ENCODE measurements at regions not wholly inside any gene's neighbourhood (a gene's known extent, or its start where the extent isn't known, plus 50 kb on each side); places are given as distances from the start of the nearest gene placed in this dataset.

- Mint-ChIP-seq H3K27ac (no peak overlapping the region), H3K4me3 (no peak overlapping the region), H3K27me3 (peaks cover 46% of the 10 kb centered on the region), H3K36me3 (no peaks in the 10 kb centered on the region), H3K9me3 (ENCODE audit: low read depth) (no peaks in the 10 kb centered on the region), H3K4me1 (no peaks in the 10 kb centered on the region)
- DNase-seq = no peak
- no peak for ATAC-seq
- CTCF ChIA-PET = no interaction called here
Measured at GRCh38 chr7:127530148-127530547, 55.2 kb downstream of the GCC1 start.

DNA sequence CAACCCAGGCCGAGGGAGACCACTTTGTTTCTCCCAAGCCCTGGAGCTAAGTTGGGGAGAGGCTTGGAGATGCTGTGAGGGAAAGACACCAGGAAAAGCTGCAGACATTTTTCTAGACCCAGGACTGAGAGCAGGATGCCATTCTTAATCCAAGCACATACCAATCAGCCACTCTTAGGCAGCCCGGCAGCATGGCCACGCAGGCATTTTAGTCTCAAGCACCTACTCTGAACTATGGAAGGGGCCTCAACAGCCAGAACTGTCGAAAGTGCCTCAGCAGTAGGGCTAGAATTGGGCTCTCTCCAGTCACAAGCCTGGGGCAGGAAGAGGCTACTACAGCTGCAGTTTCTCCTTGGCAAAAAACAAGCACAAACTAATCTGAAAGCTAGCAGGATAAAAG lies 57.8 kb downstream of the GCC1 start:
- Mint-ChIP-seq H3K4me1 (no peaks in the 10 kb centered on the region), H3K9me3 (ENCODE audit: low read depth) (no peaks in the 10 kb centered on the region), H3K36me3 (no peaks in the 10 kb centered on the region), H3K4me3 (no peak overlapping the region), H3K27ac (no peak overlapping the region), H3K27me3 (peaks cover 39% of the 10 kb centered on the region)
- ATAC-seq (no peak), DNase-seq (no peak)
- CTCF ChIA-PET = no interaction called here

GRCh38 chr7:127525866-127526480 lies 59.4 kb downstream of the GCC1 start:
- Mint-ChIP-seq H3K27ac (no peak overlapping the region), H3K4me3 (no peak overlapping the region), H3K36me3 (no peaks in the 10 kb centered on the region), H3K27me3 (peaks cover 41% of the 10 kb centered on the region), H3K9me3 (ENCODE audit: low read depth) (no peaks in the 10 kb centered on the region), H3K4me1 (no peaks in the 10 kb centered on the region)
- DNase-seq = no peak
- ATAC-seq = no peak
- CTCF ChIA-PET = no interaction called here

GRCh38 chr7:127516320-127516719 lies 69.1 kb downstream of the GCC1 start:
- DNase-seq (no peak), ATAC-seq (no peak)
- CTCF ChIA-PET = no interaction called here
- H3K36me3 Mint-ChIP-seq = no peaks in the 10 kb centered on the region
- H3K9me3 Mint-ChIP-seq (ENCODE audit: low read depth) = no peaks in the 10 kb centered on the region
- H3K27ac Mint-ChIP-seq = no peak overlapping the region
- peaks cover 14% of the 10 kb centered on the region for H3K27me3 Mint-ChIP-seq
- H3K4me1 Mint-ChIP-seq = no peaks in the 10 kb centered on the region
- H3K4me3 Mint-ChIP-seq = no peak overlapping the region

GRCh38 chr7:127514499-127514898 lies 70.9 kb downstream of the GCC1 start:
- Mint-ChIP-seq H3K4me1 (no peaks in the 10 kb centered on the region), H3K27me3 (peaks cover 21% of the 10 kb centered on the region), H3K9me3 (ENCODE audit: low read depth) (no peaks in the 10 kb centered on the region), H3K27ac (no peak overlapping the region), H3K36me3 (no peaks in the 10 kb centered on the region), H3K4me3 (no peak overlapping the region)
- DNase-seq (no peak), ATAC-seq (no peak)
- CTCF ChIA-PET = interaction anchor here (0.7 kb wide), 2 partner anchors 15 to 269 kb away, joined by 3 read pairs; no protein-coding TSS in a partner anchor

DNA sequence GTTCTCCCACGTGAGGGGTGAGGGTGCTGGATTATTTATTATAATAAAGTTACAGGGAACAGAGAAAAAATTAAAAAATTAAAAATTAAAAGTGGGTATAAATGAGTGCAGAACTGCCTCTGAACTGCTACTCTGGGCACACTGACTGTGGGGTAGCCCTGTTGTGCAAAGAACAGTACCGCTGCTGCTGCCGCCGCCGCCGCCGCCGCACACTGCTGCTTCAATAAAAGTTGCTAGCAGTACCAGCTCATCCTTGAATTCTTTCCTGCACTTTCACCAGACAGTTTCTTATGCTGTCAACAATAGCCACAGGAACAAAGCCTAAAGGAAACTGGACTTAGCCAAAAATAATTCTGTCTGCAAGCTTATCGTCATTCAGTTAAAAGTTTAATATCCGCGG lies 72.1 kb downstream of the GCC1 start:
- Mint-ChIP-seq H3K27me3 (peaks cover 23% of the 10 kb centered on the region), H3K36me3 (no peaks in the 10 kb centered on the region), H3K9me3 (ENCODE audit: low read depth) (no peaks in the 10 kb centered on the region), H3K4me1 (no peaks in the 10 kb centered on the region), H3K27ac (no peak overlapping the region), H3K4me3 (no peak overlapping the region)
- no peak for DNase-seq
- CTCF ChIA-PET = no interaction called here
- no peak for ATAC-seq

GRCh38 chr7:127512663-127513062 lies 72.7 kb downstream of the GCC1 start:
- no peaks in the 10 kb centered on the region for H3K9me3 Mint-ChIP-seq (ENCODE audit: low read depth)
- CTCF ChIA-PET = no interaction called here

GRCh38 chr7:127504715-127505114 lies 80.7 kb downstream of the GCC1 start:
- CTCF ChIA-PET = interaction anchor here (1.6 to 2.4 kb wide), 2 partner anchors 15 to 705 kb away, joined by 3 to 6 read pairs; no protein-coding TSS in a partner anchor
- H3K36me3 Mint-ChIP-seq = no peaks in the 10 kb centered on the region
- H3K9me3 Mint-ChIP-seq (ENCODE audit: low read depth) = no peaks in the 10 kb centered on the region
- no peaks in the 10 kb centered on the region for H3K4me1 Mint-ChIP-seq
- no peak overlapping the region for H3K4me3 Mint-ChIP-seq
- H3K27ac Mint-ChIP-seq = no peak overlapping the region
- no peak for DNase-seq
- no peak for ATAC-seq
- peaks cover 33% of the 10 kb centered on the region for H3K27me3 Mint-ChIP-seq

More at GRCh38 chr7:127512663-127513062, 72.7 kb downstream of the GCC1 start:
- peaks cover 27% of the 10 kb centered on the region for H3K27me3 Mint-ChIP-seq
- no peaks in the 10 kb centered on the region for H3K4me1 Mint-ChIP-seq
- ATAC-seq = no peak
- DNase-seq = no peak
- no peak overlapping the region for H3K27ac Mint-ChIP-seq
- H3K4me3 Mint-ChIP-seq = no peak overlapping the region
- no peaks in the 10 kb centered on the region for H3K36me3 Mint-ChIP-seq

- H3K4me3 Mint-ChIP-seq = no peak overlapping the region
- DNase-seq (no peak), ATAC-seq (no peak)
- no peak overlapping the region for H3K27ac Mint-ChIP-seq
- H3K9me3 Mint-ChIP-seq (ENCODE audit: low read depth) = no peaks in the 10 kb centered on the region
- peaks cover 37% of the 10 kb centered on the region for H3K27me3 Mint-ChIP-seq
- no peaks in the 10 kb centered on the region for H3K36me3 Mint-ChIP-seq
- CTCF ChIA-PET = no interaction called here
- H3K4me1 Mint-ChIP-seq = no peaks in the 10 kb centered on the region
Measured at GRCh38 chr7:127501817-127502216, 83.6 kb downstream of the GCC1 start.

DNA sequence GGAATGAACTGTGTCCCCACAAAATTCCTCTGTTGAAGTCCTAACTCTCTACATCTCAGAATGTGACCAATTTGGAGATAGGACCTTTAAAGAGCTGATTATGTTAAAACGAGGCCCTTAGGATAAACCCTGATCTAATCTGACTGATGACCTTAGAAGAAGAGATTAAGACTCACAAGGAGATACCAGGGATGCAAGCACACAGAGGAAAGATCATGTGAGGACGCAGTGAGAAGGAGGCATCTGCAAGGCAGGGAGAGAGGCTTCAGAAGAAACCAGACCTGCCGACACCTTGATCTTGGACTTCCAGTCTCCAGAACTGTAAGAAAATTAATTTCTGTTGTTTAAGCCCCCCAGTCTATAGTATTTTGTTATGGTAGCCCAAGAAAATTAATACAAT lies 94.9 kb upstream of the ZNF800 start:
- CTCF ChIA-PET = no interaction called here
- no peak for DNase-seq

DNA sequence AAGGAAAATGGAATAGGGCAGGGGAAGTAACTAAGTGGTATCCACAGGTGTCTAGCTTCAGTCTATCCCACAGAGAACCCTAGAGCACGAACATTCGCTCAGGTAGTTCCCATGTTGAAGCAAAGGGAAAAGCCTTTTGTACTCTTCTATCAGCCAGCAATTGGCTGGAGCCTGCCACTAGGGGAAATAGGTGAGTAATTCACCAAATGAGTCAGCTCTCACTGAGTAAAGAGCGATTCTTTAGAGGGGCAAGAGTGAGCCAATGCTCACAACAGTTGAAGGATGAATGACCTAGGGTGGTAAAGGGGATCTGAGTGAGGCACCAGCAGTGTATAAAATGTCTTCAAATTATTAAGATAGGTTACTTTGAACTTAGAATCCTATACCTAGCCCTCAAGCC lies 94.1 kb upstream of the ZNF800 start:
- no peak for DNase-seq
- no peaks in the 10 kb centered on the region for H3K36me3 Mint-ChIP-seq
- CTCF ChIA-PET = interaction anchor here (0.5 kb wide), 1 partner anchor 222 kb away, joined by 3 read pairs; no protein-coding TSS in a partner anchor
- peaks cover 5% of the 10 kb centered on the region for H3K4me1 Mint-ChIP-seq
- peaks cover 24% of the 10 kb centered on the region for H3K27me3 Mint-ChIP-seq
- H3K9me3 Mint-ChIP-seq (ENCODE audit: low read depth) = no peaks in the 10 kb centered on the region
- H3K4me3 Mint-ChIP-seq = no peak overlapping the region
- no peak overlapping the region for H3K27ac Mint-ChIP-seq
- no peak for ATAC-seq

More for the DNA sequence above, 94.9 kb upstream of the ZNF800 start:
- H3K27ac Mint-ChIP-seq = no peak overlapping the region
- peaks cover 5% of the 10 kb centered on the region for H3K4me1 Mint-ChIP-seq
- no peaks in the 10 kb centered on the region for H3K36me3 Mint-ChIP-seq
- no peaks in the 10 kb centered on the region for H3K9me3 Mint-ChIP-seq (ENCODE audit: low read depth)
- no peak overlapping the region for H3K4me3 Mint-ChIP-seq
- H3K27me3 Mint-ChIP-seq = peaks cover 22% of the 10 kb centered on the region
- ATAC-seq = no peak

DNA sequence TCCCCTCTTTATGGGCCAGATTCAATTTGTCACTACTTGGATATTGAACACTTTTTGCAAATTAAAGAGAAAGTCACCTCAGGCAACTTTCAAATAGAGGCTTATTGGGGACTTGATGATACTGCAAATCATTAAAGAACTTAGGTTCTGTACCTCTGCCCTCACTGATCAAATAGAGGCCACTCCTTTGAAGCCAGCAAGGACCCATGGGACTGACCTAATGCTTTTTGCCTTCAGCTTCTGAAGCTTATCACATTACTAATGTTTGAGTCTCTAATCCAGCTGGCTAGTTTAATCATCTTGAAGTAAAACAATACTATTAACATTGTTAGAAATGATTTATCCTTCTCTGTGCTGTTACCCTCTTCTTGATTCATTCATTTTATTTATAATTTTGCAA lies 93.0 kb upstream of the ZNF800 start:
- peaks cover 5% of the 10 kb centered on the region for H3K4me1 Mint-ChIP-seq
- no peaks in the 10 kb centered on the region for H3K36me3 Mint-ChIP-seq
- H3K9me3 Mint-ChIP-seq (ENCODE audit: low read depth) = no peaks in the 10 kb centered on the region
- ATAC-seq (no peak), DNase-seq (no peak)
- H3K4me3 Mint-ChIP-seq = no peak overlapping the region
- H3K27me3 Mint-ChIP-seq = peaks cover 26% of the 10 kb centered on the region
- H3K27ac Mint-ChIP-seq = no peak overlapping the region
- CTCF ChIA-PET = no interaction called here

GRCh38 chr7:127484954-127485353 lies 92.4 kb upstream of the ZNF800 start:
- Mint-ChIP-seq H3K4me1 (peaks cover 5% of the 10 kb centered on the region), H3K36me3 (no peaks in the 10 kb centered on the region), H3K4me3 (no peak overlapping the region), H3K27me3 (peaks cover 27% of the 10 kb centered on the region), H3K27ac (no peak overlapping the region), H3K9me3 (ENCODE audit: low read depth) (no peaks in the 10 kb centered on the region)
- CTCF ChIA-PET = no interaction called here
- DNase-seq (no peak), ATAC-seq (no peak)

- Mint-ChIP-seq H3K9me3 (ENCODE audit: low read depth) (no peaks in the 10 kb centered on the region), H3K4me3 (no peak overlapping the region), H3K27ac (no peak overlapping the region), H3K4me1 (no peaks in the 10 kb centered on the region), H3K27me3 (peaks cover 40% of the 10 kb centered on the region), H3K36me3 (no peaks in the 10 kb centered on the region)
- CTCF ChIA-PET = no interaction called here
- no peak for DNase-seq
- no peak for ATAC-seq
Measured at GRCh38 chr7:127478461-127478860, 86.0 kb upstream of the ZNF800 start.

GRCh38 chr7:127478024-127478355 lies 85.5 kb upstream of the ZNF800 start:
- Mint-ChIP-seq H3K36me3 (no peaks in the 10 kb centered on the region), H3K27ac (no peak overlapping the region), H3K9me3 (ENCODE audit: low read depth) (no peaks in the 10 kb centered on the region), H3K27me3 (peaks cover 42% of the 10 kb centered on the region), H3K4me1 (no peaks in the 10 kb centered on the region), H3K4me3 (no peak overlapping the region)
- CTCF ChIA-PET = no interaction called here
- ATAC-seq (no peak), DNase-seq (no peak)
